ENCODE measurements at regions not wholly inside any gene's neighbourhood (a gene's known extent, or its start where the extent isn't known, plus 50 kb on each side); places are given as distances from the start of the nearest gene placed in this dataset.

GRCh38 chr6:76275746-76276145 lies 203.3 kb upstream of the IMPG1 start:
- H3K36me3 ChIP-seq (ENCODE audit: control insufficient read depth in 5 of 5, insufficient read depth in 5 of 5, low read length in 5 of 5): no peaks in the 10 kb centered on the region
- no peak overlapping the region for H3K9ac ChIP-seq (ENCODE audit: low read length in 5 of 5)
- H3K9me3 ChIP-seq (ENCODE audit: control insufficient read depth in 5 of 5, low read length in 5 of 5): peaks cover 0 to 18% (median 13%) of the 10 kb centered on the region in 5 donors
- H3K4me3 ChIP-seq (ENCODE audit: low read depth in 1 of 5, low read length in 5 of 5): no peak overlapping the region
- no peaks in the 10 kb centered on the region for H3K4me1 ChIP-seq (ENCODE audit: control insufficient read depth in 5 of 5, insufficient read depth in 5 of 5, low read length in 5 of 5)
- no peak overlapping the region for H3K27ac ChIP-seq (ENCODE audit: low read depth, low read length)
- no peaks in the 10 kb centered on the region for H3K27me3 ChIP-seq (ENCODE audit: control insufficient read depth in 5 of 5, insufficient read depth in 4 of 5, low read length in 5 of 5)

GRCh38 chr6:76264468-76264867 lies 192.0 kb upstream of the IMPG1 start:
- no peak overlapping the region for H3K4me3 ChIP-seq (ENCODE audit: low read depth in 1 of 5, low read length in 5 of 5)
- peaks cover 0 to 15% (median 12%) of the 10 kb centered on the region in 5 donors for H3K9me3 ChIP-seq (ENCODE audit: control insufficient read depth in 5 of 5, low read length in 5 of 5)
- no peaks in the 10 kb centered on the region for H3K36me3 ChIP-seq (ENCODE audit: control insufficient read depth in 5 of 5, insufficient read depth in 5 of 5, low read length in 5 of 5)
- no peaks in the 10 kb centered on the region for H3K27me3 ChIP-seq (ENCODE audit: control insufficient read depth in 5 of 5, insufficient read depth in 4 of 5, low read length in 5 of 5)
- H3K4me1 ChIP-seq (ENCODE audit: control insufficient read depth in 5 of 5, insufficient read depth in 5 of 5, low read length in 5 of 5): no peaks in the 10 kb centered on the region
- H3K9ac ChIP-seq (ENCODE audit: low read length in 5 of 5): no peak overlapping the region
- no peak overlapping the region for H3K27ac ChIP-seq (ENCODE audit: low read depth, low read length)

- no peaks in the 10 kb centered on the region for H3K4me1 ChIP-seq (ENCODE audit: control insufficient read depth in 5 of 5, insufficient read depth in 5 of 5, low read length in 5 of 5)
- no peaks in the 10 kb centered on the region for H3K27me3 ChIP-seq (ENCODE audit: control insufficient read depth in 5 of 5, insufficient read depth in 4 of 5, low read length in 5 of 5)
- peak overlapping the region in 1 of 5 donors; percentile 16 for H3K4me3 ChIP-seq (ENCODE audit: low read depth in 1 of 5, low read length in 5 of 5)
- H3K9ac ChIP-seq (ENCODE audit: low read length in 5 of 5): no peak overlapping the region
- no peak overlapping the region for H3K27ac ChIP-seq (ENCODE audit: low read depth, low read length)
- peaks cover 0 to 15% (median 12%) of the 10 kb centered on the region in 5 donors for H3K9me3 ChIP-seq (ENCODE audit: control insufficient read depth in 5 of 5, low read length in 5 of 5)
- H3K36me3 ChIP-seq (ENCODE audit: control insufficient read depth in 5 of 5, insufficient read depth in 5 of 5, low read length in 5 of 5): no peaks in the 10 kb centered on the region
Observed at GRCh38 chr6:76262240-76262639, 189.8 kb upstream of the IMPG1 start.

GRCh38 chr6:76250666-76251065 lies 178.2 kb upstream of the IMPG1 start:
- Histone ChIP-seq H3K27me3 (ENCODE audit: control insufficient read depth in 5 of 5, insufficient read depth in 4 of 5, low read length in 5 of 5) (no peaks in the 10 kb centered on the region), H3K36me3 (ENCODE audit: control insufficient read depth in 5 of 5, insufficient read depth in 5 of 5, low read length in 5 of 5) (no peaks in the 10 kb centered on the region), H3K27ac (ENCODE audit: low read depth, low read length) (no peak overlapping the region)

GRCh38 chr6:76247527-76247926 lies 175.1 kb upstream of the IMPG1 start:
- Histone ChIP-seq H3K27me3 (ENCODE audit: control insufficient read depth in 5 of 5, insufficient read depth in 4 of 5, low read length in 5 of 5) (no peaks in the 10 kb centered on the region), H3K27ac (ENCODE audit: low read depth, low read length) (no peak overlapping the region), H3K9ac (ENCODE audit: low read length in 5 of 5) (no peak overlapping the region), H3K4me3 (ENCODE audit: low read depth in 1 of 5, low read length in 5 of 5) (no peak overlapping the region), H3K9me3 (ENCODE audit: control insufficient read depth in 5 of 5, low read length in 5 of 5) (no peaks in the 10 kb centered on the region), H3K36me3 (ENCODE audit: control insufficient read depth in 5 of 5, insufficient read depth in 5 of 5, low read length in 5 of 5) (no peaks in the 10 kb centered on the region), H3K4me1 (ENCODE audit: control insufficient read depth in 5 of 5, insufficient read depth in 5 of 5, low read length in 5 of 5) (no peaks in the 10 kb centered on the region)

More at GRCh38 chr6:76250666-76251065, 178.2 kb upstream of the IMPG1 start:
- H3K9ac ChIP-seq (ENCODE audit: low read length in 5 of 5): no peak overlapping the region
- no peak overlapping the region for H3K4me3 ChIP-seq (ENCODE audit: low read depth in 1 of 5, low read length in 5 of 5)
- no peaks in the 10 kb centered on the region for H3K4me1 ChIP-seq (ENCODE audit: control insufficient read depth in 5 of 5, insufficient read depth in 5 of 5, low read length in 5 of 5)
- no peaks in the 10 kb centered on the region for H3K9me3 ChIP-seq (ENCODE audit: control insufficient read depth in 5 of 5, low read length in 5 of 5)

GRCh38 chr6:76240092-76240491 lies 167.6 kb upstream of the IMPG1 start:
- Histone ChIP-seq H3K4me1 (ENCODE audit: control insufficient read depth in 5 of 5, insufficient read depth in 5 of 5, low read length in 5 of 5) (no peaks in the 10 kb centered on the region), H3K4me3 (ENCODE audit: low read depth in 1 of 5, low read length in 5 of 5) (no peak overlapping the region), H3K27ac (ENCODE audit: low read depth, low read length) (no peak overlapping the region), H3K27me3 (ENCODE audit: control insufficient read depth in 5 of 5, insufficient read depth in 4 of 5, low read length in 5 of 5) (no peaks in the 10 kb centered on the region), H3K9me3 (ENCODE audit: control insufficient read depth in 5 of 5, low read length in 5 of 5) (peaks cover 0 to 5% (median 0%) of the 10 kb centered on the region in 5 donors), H3K9ac (ENCODE audit: low read length in 5 of 5) (no peak overlapping the region), H3K36me3 (ENCODE audit: control insufficient read depth in 5 of 5, insufficient read depth in 5 of 5, low read length in 5 of 5) (no peaks in the 10 kb centered on the region)

- no peak overlapping the region for H3K4me3 ChIP-seq (ENCODE audit: low read depth in 1 of 5, low read length in 5 of 5)
- H3K27me3 ChIP-seq (ENCODE audit: control insufficient read depth in 5 of 5, insufficient read depth in 4 of 5, low read length in 5 of 5): no peaks in the 10 kb centered on the region
- H3K4me1 ChIP-seq (ENCODE audit: control insufficient read depth in 5 of 5, insufficient read depth in 5 of 5, low read length in 5 of 5): no peaks in the 10 kb centered on the region
- H3K9me3 ChIP-seq (ENCODE audit: control insufficient read depth in 5 of 5, low read length in 5 of 5): no peaks in the 10 kb centered on the region
- H3K27ac ChIP-seq (ENCODE audit: low read depth, low read length): no peak overlapping the region
- no peaks in the 10 kb centered on the region for H3K36me3 ChIP-seq (ENCODE audit: control insufficient read depth in 5 of 5, insufficient read depth in 5 of 5, low read length in 5 of 5)
- H3K9ac ChIP-seq (ENCODE audit: low read length in 5 of 5): no peak overlapping the region
Observed at GRCh38 chr6:76230711-76231110, 158.2 kb upstream of the IMPG1 start.

- no peak overlapping the region for H3K27ac ChIP-seq (ENCODE audit: low read depth, low read length)
- H3K9ac ChIP-seq (ENCODE audit: low read length in 5 of 5): no peak overlapping the region
- H3K36me3 ChIP-seq (ENCODE audit: control insufficient read depth in 5 of 5, insufficient read depth in 5 of 5, low read length in 5 of 5): no peaks in the 10 kb centered on the region
- no peaks in the 10 kb centered on the region for H3K27me3 ChIP-seq (ENCODE audit: control insufficient read depth in 5 of 5, insufficient read depth in 4 of 5, low read length in 5 of 5)
- H3K4me3 ChIP-seq (ENCODE audit: low read depth in 1 of 5, low read length in 5 of 5): no peak overlapping the region
- H3K4me1 ChIP-seq (ENCODE audit: control insufficient read depth in 5 of 5, insufficient read depth in 5 of 5, low read length in 5 of 5): no peaks in the 10 kb centered on the region
- no peaks in the 10 kb centered on the region for H3K9me3 ChIP-seq (ENCODE audit: control insufficient read depth in 5 of 5, low read length in 5 of 5)
Observed at GRCh38 chr6:76222189-76222588, 149.7 kb upstream of the IMPG1 start.

- Histone ChIP-seq H3K9ac (ENCODE audit: low read length in 5 of 5) (no peak overlapping the region), H3K4me1 (ENCODE audit: control insufficient read depth in 5 of 5, insufficient read depth in 5 of 5, low read length in 5 of 5) (no peaks in the 10 kb centered on the region), H3K9me3 (ENCODE audit: control insufficient read depth in 5 of 5, low read length in 5 of 5) (no peaks in the 10 kb centered on the region), H3K27me3 (ENCODE audit: control insufficient read depth in 5 of 5, insufficient read depth in 4 of 5, low read length in 5 of 5) (no peaks in the 10 kb centered on the region), H3K27ac (ENCODE audit: low read depth, low read length) (no peak overlapping the region), H3K36me3 (ENCODE audit: control insufficient read depth in 5 of 5, insufficient read depth in 5 of 5, low read length in 5 of 5) (no peaks in the 10 kb centered on the region), H3K4me3 (ENCODE audit: low read depth in 1 of 5, low read length in 5 of 5) (no peak overlapping the region)
Observed at GRCh38 chr6:76221525-76221924, 149.1 kb upstream of the IMPG1 start.

- Histone ChIP-seq H3K9ac (ENCODE audit: low read length in 5 of 5) (no peak overlapping the region), H3K36me3 (ENCODE audit: control insufficient read depth in 5 of 5, insufficient read depth in 5 of 5, low read length in 5 of 5) (no peaks in the 10 kb centered on the region), H3K9me3 (ENCODE audit: control insufficient read depth in 5 of 5, low read length in 5 of 5) (no peaks in the 10 kb centered on the region), H3K4me1 (ENCODE audit: control insufficient read depth in 5 of 5, insufficient read depth in 5 of 5, low read length in 5 of 5) (no peaks in the 10 kb centered on the region), H3K27me3 (ENCODE audit: control insufficient read depth in 5 of 5, insufficient read depth in 4 of 5, low read length in 5 of 5) (no peaks in the 10 kb centered on the region), H3K4me3 (ENCODE audit: low read depth in 1 of 5, low read length in 5 of 5) (no peak overlapping the region), H3K27ac (ENCODE audit: low read depth, low read length) (no peak overlapping the region)
Observed at GRCh38 chr6:76220805-76221204, 148.3 kb upstream of the IMPG1 start.

GRCh38 chr6:76217606-76218005 lies 145.1 kb upstream of the IMPG1 start:
- no peak overlapping the region for H3K27ac ChIP-seq (ENCODE audit: low read depth, low read length)
- H3K4me1 ChIP-seq (ENCODE audit: control insufficient read depth in 5 of 5, insufficient read depth in 5 of 5, low read length in 5 of 5): no peaks in the 10 kb centered on the region
- H3K27me3 ChIP-seq (ENCODE audit: control insufficient read depth in 5 of 5, insufficient read depth in 4 of 5, low read length in 5 of 5): no peaks in the 10 kb centered on the region
- H3K9ac ChIP-seq (ENCODE audit: low read length in 5 of 5): no peak overlapping the region
- H3K4me3 ChIP-seq (ENCODE audit: low read depth in 1 of 5, low read length in 5 of 5): no peak overlapping the region
- H3K36me3 ChIP-seq (ENCODE audit: control insufficient read depth in 5 of 5, insufficient read depth in 5 of 5, low read length in 5 of 5): no peaks in the 10 kb centered on the region
- no peaks in the 10 kb centered on the region for H3K9me3 ChIP-seq (ENCODE audit: control insufficient read depth in 5 of 5, low read length in 5 of 5)
